Activated gamma-delta T cell treated with Interleukin-2 at 50 U/mL for 16 hours (primary cell): ENCODE measurements at regions not wholly inside any gene's neighbourhood (a gene's known extent, or its start where the extent isn't known, plus 50 kb on each side); places are given as distances from the start of the nearest gene placed in this dataset.

Experiments
- DNase-seq: peaks from one replicate; pipeline ENCODE4 v3.0.0-alpha.2; 2020

GRCh38 chr7:67705850-67706249 is 709.2 kb downstream of the TYW1 start:
- DNase-seq: no peak

- no peak for DNase-seq
These were observed 715.1 kb downstream of the TYW1 start for GRCh38 chr7:67711706-67712105.

DNA sequence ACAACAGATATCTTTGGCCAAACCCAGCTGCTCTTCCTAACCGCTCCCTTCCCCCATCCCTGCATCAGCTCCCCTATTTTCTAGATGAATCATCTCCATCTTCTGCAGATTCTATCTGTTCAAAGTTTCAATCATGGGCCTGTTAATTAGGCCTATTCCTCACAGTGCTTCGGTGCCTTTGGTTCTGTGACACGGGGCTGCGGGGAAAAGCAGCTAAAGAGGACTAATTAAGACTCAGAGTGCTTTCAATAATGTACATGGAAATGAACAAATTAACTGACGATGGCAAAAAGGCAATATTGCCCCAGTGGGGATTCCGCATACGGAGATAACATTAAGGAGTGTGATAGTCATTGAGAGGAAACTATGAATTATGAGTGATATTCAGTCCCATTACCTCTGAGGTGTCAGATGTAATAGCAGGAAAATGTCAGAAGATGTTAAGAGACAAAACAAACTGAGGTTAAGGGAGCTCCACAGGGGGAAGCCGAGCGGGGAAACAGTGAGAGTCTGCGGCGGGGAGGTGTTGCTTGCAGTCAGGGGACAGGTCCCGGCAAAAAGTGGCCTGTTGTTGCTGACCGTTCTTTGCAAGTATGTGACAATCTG is 716.9 kb downstream of the TYW1 start:
- no peak for DNase-seq

- no peak for DNase-seq
These were observed 720.1 kb downstream of the TYW1 start for GRCh38 chr7:67716729-67717128.

DNA sequence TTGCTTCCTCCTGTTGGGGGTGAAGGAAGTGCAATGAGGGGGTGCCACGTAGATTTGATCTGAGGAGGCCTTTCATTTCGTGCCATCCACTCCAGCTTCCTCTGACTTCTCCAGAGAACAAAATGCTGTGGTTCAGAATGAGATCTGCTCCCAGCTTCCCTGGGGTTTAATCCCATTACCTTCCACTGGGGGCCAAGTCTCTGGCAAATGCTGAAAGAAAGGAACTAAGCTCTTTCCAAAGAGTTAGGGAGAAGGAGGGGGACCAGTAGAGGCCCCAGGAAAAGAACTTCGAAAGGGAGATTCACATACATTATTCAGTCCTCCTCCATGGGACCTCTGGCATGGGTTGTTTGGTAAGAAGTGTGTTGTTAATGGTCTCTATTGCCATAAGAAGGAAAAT is 727.0 kb downstream of the TYW1 start:
- no peak for DNase-seq

GRCh38 chr7:67724435-67724834 is 727.8 kb downstream of the TYW1 start:
- no peak for DNase-seq

DNA sequence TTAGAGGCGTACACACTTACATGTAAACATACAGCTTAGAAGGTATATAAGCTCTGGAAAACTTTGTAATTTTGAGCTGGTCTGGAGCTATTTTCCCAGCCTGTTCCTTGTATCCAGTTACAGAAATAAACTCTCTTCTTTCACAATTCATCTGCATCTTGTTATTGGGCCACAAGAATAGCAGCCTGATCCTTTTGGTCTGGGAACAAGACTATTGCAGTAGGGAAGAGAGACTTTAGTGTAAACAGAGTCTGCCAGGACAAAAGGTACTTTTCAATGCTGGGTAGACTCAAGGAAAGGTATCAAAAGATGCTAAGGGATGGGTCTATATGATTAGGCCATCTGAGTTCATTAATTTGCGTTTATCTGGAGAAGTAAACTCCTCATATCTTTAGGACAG is 728.3 kb downstream of the TYW1 start:
- no peak for DNase-seq

- no peak for DNase-seq
These were observed 728.8 kb downstream of the TYW1 start for GRCh38 chr7:67725423-67725822.

- no peak for DNase-seq
These were observed 733.1 kb downstream of the TYW1 start for GRCh38 chr7:67729771-67730170.

- DNase-seq: no peak
These were observed 735.1 kb downstream of the TYW1 start for GRCh38 chr7:67731704-67732103.

DNA sequence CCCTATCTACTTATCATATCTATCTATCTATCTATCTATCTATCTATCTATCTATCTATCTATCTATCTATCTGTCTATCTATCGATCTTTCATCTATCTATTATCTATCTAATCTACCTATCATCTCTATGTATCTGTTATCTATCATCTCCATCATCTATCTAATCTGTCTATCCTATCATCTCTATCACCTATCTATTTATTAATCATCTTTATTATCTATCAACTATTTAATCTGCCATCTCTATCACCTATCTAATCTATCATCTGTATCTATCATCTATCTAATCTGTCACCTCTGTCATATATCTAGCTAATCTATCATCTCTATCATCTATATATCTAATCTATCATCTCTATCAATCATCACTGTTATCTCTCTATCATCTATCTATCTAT is 736.3 kb downstream of the TYW1 start:
- DNase-seq: no peak

GRCh38 chr7:67738145-67738544 is 741.5 kb downstream of the TYW1 start:
- DNase-seq: no peak

DNA sequence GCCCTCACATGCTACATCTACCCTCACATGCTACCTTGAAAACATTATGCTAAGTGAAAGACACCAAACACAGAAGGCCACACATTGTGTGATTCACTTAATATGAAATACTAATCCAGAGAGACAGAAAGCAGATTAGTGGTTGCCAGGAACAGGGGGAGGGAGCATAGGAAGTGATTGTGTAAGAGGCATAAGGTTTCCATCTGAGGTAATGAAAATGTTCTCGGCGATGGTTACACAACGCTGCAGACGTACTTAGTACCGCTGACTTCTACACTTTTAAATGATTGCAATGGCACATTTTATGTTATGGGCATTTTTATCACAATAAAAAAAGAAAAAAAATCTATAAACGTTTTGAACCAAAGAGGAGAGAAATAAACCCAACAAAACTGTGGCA is 742.3 kb downstream of the TYW1 start:
- no peak for DNase-seq

GRCh38 chr7:67743501-67743900 is 746.9 kb downstream of the TYW1 start:
- no peak for DNase-seq

GRCh38 chr7:67752227-67752626 is 755.6 kb downstream of the TYW1 start:
- DNase-seq: no peak

DNA sequence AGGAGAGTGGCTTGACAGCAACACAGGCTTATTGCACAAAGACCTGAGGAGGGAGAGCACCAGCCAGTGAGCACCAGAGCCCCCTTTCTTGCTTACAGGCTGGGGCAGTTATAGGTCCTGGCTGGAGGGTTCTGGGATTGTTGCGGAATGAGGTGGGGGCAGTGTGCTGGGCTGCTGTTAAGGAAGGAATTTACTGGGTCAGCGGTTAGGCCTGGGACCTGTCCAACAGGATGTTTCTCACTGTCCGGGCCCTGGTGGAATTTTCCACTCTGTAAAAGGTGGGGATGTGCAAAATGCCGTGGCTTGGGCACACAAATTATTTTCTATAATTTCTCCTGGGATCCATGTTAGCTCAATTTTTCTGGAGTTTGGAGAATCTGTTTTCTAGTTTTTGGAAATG is 757.3 kb downstream of the TYW1 start:
- DNase-seq: no peak

DNA sequence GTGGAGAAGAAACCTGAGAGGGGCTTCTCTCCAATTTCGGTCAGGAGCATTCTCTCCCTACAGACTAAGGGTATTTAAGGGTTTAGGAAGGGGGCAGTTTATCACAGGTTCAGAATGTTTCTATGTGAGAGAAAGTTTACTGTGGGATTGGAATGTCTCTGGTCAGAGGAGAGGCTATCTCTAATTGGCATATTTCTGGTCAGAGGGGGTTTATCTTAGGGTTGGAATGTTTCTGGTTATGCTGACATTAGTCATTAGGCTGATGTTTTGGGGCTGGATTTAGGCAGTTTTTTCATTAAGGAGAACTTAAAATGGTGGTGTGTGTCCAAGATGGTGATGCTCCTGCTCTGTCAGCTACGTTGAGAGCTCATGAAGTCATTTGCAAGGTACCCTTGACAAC is 758.0 kb downstream of the TYW1 start:
- DNase-seq: no peak

DNA sequence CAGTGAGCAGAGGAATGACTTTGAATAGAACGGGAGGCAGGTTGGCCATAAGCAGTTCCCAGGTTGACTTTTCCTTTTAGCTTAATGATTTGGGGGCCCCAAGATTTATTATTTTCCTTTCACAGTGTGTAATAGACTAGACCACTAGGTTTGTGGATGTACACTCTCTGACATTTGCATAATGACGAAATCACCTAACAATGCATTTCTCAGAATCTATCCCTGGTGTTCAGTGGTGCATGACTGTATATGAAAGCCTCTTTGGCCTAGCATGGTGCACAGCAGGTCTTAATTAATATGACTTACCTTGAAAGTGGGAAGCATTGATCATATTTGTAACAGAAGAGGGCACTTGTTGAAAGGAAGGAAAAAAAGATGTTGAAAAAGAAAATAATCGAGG is 761.9 kb downstream of the TYW1 start:
- DNase-seq: no peak

DNA sequence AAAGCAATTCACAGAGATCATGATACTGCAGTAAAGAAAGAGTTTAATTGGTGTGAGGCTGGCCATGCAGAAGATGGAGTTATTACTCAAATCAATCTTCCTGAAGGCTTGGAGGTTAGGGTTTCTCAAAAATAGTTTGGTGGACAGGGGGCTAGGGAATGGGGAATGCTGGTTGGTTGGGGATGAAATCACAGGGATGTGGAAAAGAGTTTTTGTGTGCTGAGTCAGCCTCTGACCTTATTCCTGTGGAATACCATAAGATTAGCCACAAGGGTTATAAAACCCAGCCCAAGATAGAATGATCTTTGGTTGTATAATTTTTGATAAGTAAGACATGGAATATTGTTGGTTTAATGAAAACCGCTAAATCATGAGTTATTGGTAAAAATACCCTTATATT is 764.3 kb downstream of the TYW1 start:
- no peak for DNase-seq

GRCh38 chr7:67762516-67762915 is 765.9 kb downstream of the TYW1 start:
- no peak for DNase-seq

- no peak for DNase-seq
These were observed 767.7 kb downstream of the TYW1 start for GRCh38 chr7:67764289-67764688.

DNA sequence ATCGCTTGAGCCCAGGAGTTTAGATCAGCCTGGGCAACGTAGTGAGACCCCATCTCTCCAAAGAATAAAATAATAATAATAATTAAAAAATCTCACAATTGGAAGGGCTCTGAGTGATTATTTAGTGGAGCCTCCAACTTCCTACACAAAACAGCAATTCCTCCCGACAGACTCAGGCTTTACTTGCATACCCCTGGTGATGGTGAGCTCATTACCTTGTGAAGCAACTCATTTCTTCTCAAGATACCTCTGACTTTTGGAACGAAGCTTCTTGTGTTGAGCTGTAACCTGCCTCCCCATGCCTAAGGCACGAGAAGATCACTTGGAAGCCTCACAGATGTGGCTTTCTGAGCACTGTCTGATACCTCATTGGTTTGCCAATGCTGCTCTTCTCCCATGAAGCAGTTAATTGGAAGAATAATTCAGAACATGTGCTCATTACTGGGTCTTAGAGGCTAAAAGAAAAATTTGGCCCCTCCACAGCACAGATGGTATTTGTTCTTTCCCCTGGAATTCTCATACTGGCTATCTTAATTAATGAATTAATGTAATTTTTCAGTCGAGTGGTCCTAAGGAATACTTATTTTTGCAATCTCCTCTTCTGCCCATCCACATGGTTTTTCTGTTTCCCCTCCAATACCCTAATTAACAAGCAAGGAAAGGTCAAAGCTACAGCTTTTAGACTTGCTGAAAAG is 769.0 kb downstream of the TYW1 start:
- DNase-seq: no peak

- DNase-seq: no peak
These were observed 770.3 kb downstream of the TYW1 start for GRCh38 chr7:67766906-67767410.

DNA sequence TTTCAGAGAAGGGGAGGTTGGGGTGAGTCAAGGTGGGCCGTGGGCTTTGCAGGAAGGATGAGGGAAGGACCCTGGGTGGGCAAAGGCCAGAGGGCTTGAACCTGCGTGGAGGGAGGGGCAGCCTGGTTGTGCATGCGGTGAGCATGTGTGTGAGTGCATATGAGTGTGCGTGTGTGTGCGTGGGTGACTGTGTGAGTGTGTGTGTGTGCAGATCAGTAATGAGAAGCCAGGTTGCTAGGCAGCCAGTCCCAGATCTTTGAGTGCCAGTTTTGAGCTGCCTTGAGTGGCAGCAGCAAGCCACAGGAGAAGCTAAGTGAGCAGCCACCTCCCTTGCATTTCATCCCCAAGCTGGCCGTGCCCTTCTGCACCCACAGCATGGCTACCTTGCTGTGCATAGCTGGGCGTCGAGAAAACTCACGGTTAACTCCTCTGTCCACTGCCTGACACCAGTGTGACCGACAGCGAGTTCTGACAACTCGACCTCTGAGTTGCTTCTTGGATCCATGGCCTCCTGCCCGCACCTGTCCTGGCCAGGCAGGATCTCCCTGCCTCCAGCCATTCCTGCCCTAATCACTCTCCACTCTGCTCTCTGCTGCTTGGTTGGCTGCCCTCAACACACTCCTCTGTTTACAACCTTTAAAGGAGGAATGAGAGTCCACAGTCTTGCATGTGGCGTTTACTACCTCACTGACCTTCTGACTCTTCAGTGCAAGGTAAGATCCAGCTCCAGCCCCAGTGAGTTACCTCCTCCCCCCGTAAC is 775.4 kb downstream of the TYW1 start:
- DNase-seq: no peak
